Fibroblast of lung (primary cell): ENCODE measurements at regions not wholly inside any gene's neighbourhood (a gene's known extent, or its start where the extent isn't known, plus 50 kb on each side); places are given as distances from the start of the nearest gene placed in this dataset.

Experiments
- DNase-seq, 2 donors: peaks; one replicate each; pipeline versions ENCODE4 v3.0.0 to v3.0.0-alpha.2; 2010; ENCODE audit warnings: low read depth in 2 of 2
- H2AFZ ChIP-seq: 2 replicates; pipeline ENCODE4 v1.5.1; 2012; ENCODE audit warnings: low read length, control low read depth, inconsistent platforms
- H3K27ac ChIP-seq: 2 replicates; pipeline ENCODE4 v1.5.1; 2011; ENCODE audit warnings: low read length, control low read depth; ENCODE audit not compliant: insufficient read depth
- H3K27me3 ChIP-seq: 2 replicates; pipeline ENCODE4 v1.5.1; 2011; ENCODE audit warnings: mild to moderate bottlenecking, low read length; ENCODE audit not compliant: control insufficient read depth, insufficient read depth
- H3K36me3 ChIP-seq: 2 replicates; pipeline ENCODE4 v1.5.1; 2011; ENCODE audit warnings: low read length; ENCODE audit not compliant: control insufficient read depth, insufficient read depth
- H3K4me1 ChIP-seq: 2 replicates; pipeline ENCODE4 v1.5.1; 2011; ENCODE audit warnings: low read length; ENCODE audit not compliant: control insufficient read depth, insufficient read depth; ENCODE audit errors: extremely low read depth
- H3K4me2 ChIP-seq: 2 replicates; pipeline ENCODE4 v1.5.1; 2011; ENCODE audit warnings: low read length, control low read depth; ENCODE audit not compliant: insufficient read depth; ENCODE audit errors: extremely low read depth
- H3K4me3 ChIP-seq, 4 experiments: fragments of 200-600 bp in 1 of 4; sonication (generic) in 1 of 4; replicated peaks in 1 of 4; 2 replicates each; pipeline ENCODE4 v1.5.1; 2011 to 2016; ENCODE audit warnings: low read length in 4 of 4, low read depth in 3 of 4, mild to moderate bottlenecking in 3 of 4, control low read depth in 2 of 4, inconsistent platforms in 1 of 4, mixed read lengths in 1 of 4; ENCODE audit not compliant: insufficient read depth in 1 of 4; ENCODE audit errors: control extremely low read depth in 1 of 4
- H3K79me2 ChIP-seq: 2 replicates; pipeline ENCODE4 v1.5.1; 2012; ENCODE audit warnings: mild to moderate bottlenecking, low read length, inconsistent platforms; ENCODE audit not compliant: control insufficient read depth, insufficient read depth
- H3K9ac ChIP-seq: 2 replicates; pipeline ENCODE4 v1.5.1; 2011; ENCODE audit warnings: mild to moderate bottlenecking, low read length, control low read depth; ENCODE audit not compliant: insufficient read depth
- H3K9me3 ChIP-seq: 2 replicates; pipeline ENCODE4 v1.5.1; 2012; ENCODE audit warnings: low read depth, low read length; ENCODE audit not compliant: control insufficient read depth, insufficient read depth
- H4K20me1 ChIP-seq: 2 replicates; pipeline ENCODE4 v1.5.1; 2011; ENCODE audit warnings: low read length; ENCODE audit not compliant: control insufficient read depth, insufficient read depth; ENCODE audit errors: extremely low read depth
- CTCF ChIP-seq, 2 donors: IDR thresholded peaks in 1 of 2; conservative IDR thresholded peaks in 1 of 2; 1 replicate in 1 of 2; 2 replicates in 1 of 2; pipeline ENCODE4 v1.5.1; 2011 to 2012; ENCODE audit warnings: low read length in 2 of 2, control low read depth in 1 of 2, inconsistent platforms in 1 of 2, low read depth in 1 of 2, mild to moderate bottlenecking in 1 of 2
- EZH2 ChIP-seq: IDR thresholded peaks from 2 replicates; pipeline ENCODE4 v1.5.1; 2012; ENCODE audit warnings: low read length, control low read depth, mild to moderate bottlenecking; ENCODE audit errors: missing control alignments

GRCh38 chr1:168477792-168478191 lies 66.0 kb downstream of the XCL2 start:
- H3K4me2 ChIP-seq: no peak overlapping the region
- H3K4me3 ChIP-seq: no peak overlapping the region
- no peaks in the 10 kb centered on the region for H3K27me3 ChIP-seq
- no peaks in the 10 kb centered on the region for H3K79me2 ChIP-seq
- H3K27ac ChIP-seq: no peak overlapping the region
- no peaks in the 10 kb centered on the region for H4K20me1 ChIP-seq
- no peak overlapping the region for H2AFZ ChIP-seq
- no peak for TF ChIP-seq EZH2
- H3K4me1 ChIP-seq: no peaks in the 10 kb centered on the region
- no peak overlapping the region for H3K9ac ChIP-seq
- no peaks in the 10 kb centered on the region for H3K36me3 ChIP-seq
- no peak for DNase-seq
- no peaks in the 10 kb centered on the region for H3K9me3 ChIP-seq

GRCh38 chr1:168476588-168477385 lies 67.0 kb downstream of the XCL2 start:
- no peaks in the 10 kb centered on the region for H3K36me3 ChIP-seq
- H2AFZ ChIP-seq: no peak overlapping the region
- H4K20me1 ChIP-seq: no peaks in the 10 kb centered on the region
- DNase-seq: no peak
- H3K79me2 ChIP-seq: no peaks in the 10 kb centered on the region
- H3K27ac ChIP-seq: no peak overlapping the region
- H3K4me2 ChIP-seq: no peak overlapping the region
- H3K9me3 ChIP-seq: no peaks in the 10 kb centered on the region
- H3K27me3 ChIP-seq: no peaks in the 10 kb centered on the region
- TF ChIP-seq EZH2: no peak
- no peak for TF ChIP-seq CTCF (conservative IDR thresholded peaks at IDR 0.05 in 1 of 2, IDR thresholded peaks at IDR 0.05 in 1 of 2; ENCODE audit: low read depth in 1 of 2, low read length in 2 of 2)
- no peak overlapping the region for H3K4me3 ChIP-seq
- H3K4me1 ChIP-seq: no peaks in the 10 kb centered on the region
- H3K9ac ChIP-seq: no peak overlapping the region

GRCh38 chr1:168474322-168474721 lies 69.5 kb downstream of the XCL2 start:
- Histone ChIP-seq H3K36me3 (no peaks in the 10 kb centered on the region), H3K4me3 (no peak overlapping the region), H3K9ac (no peak overlapping the region), H3K4me2 (no peak overlapping the region), H3K79me2 (no peaks in the 10 kb centered on the region), H4K20me1 (no peaks in the 10 kb centered on the region), H3K27ac (no peak overlapping the region), H3K9me3 (no peaks in the 10 kb centered on the region), H3K27me3 (no peaks in the 10 kb centered on the region), H2AFZ (no peak overlapping the region), H3K4me1 (peaks cover 7% of the 10 kb centered on the region)
- DNase-seq: no peak
- TF ChIP-seq EZH2: no peak
- TF ChIP-seq CTCF (conservative IDR thresholded peaks at IDR 0.05 in 1 of 2, IDR thresholded peaks at IDR 0.05 in 1 of 2; ENCODE audit: low read depth in 1 of 2, low read length in 2 of 2): no peak
